ENCODE measurements at regions not wholly inside any gene's neighbourhood (a gene's known extent, or its start where the extent isn't known, plus 50 kb on each side); places are given as distances from the start of the nearest gene placed in this dataset.

- Histone ChIP-seq H3K9me1 (ENCODE audit: control insufficient read depth, insufficient read depth, low read length) (no peaks in the 10 kb centered on the region), H3K4me1 (replicated peaks in 1 of 2; ENCODE audit: control insufficient read depth in 2 of 2, insufficient read depth in 2 of 2, low read length in 2 of 2) (no peaks in the 10 kb centered on the region), H3K27ac (ENCODE audit: extremely low read depth, low read depth, low read length) (no peak overlapping the region), H3K9me3 (replicated peaks; ENCODE audit: control insufficient read depth, insufficient read depth, low read depth, low read length) (no peaks in the 10 kb centered on the region), H3K4me2 (ENCODE audit: insufficient read depth, low read length) (no peak overlapping the region), H3K4me3 (no peak overlapping the region), H3K36me3 (ENCODE audit: control insufficient read depth, insufficient read depth, low read length) (no peaks in the 10 kb centered on the region), H4K20me1 (replicated peaks; ENCODE audit: control insufficient read depth, insufficient read depth, low read length) (no peaks in the 10 kb centered on the region), H3K9ac (ENCODE audit: insufficient read depth in 1 of 2, low read depth in 2 of 2, low read length in 2 of 2) (no peak overlapping the region), H3K79me2 (ENCODE audit: control insufficient read depth, insufficient read depth, low read length) (no peaks in the 10 kb centered on the region), H3K27me3 (ENCODE audit: control insufficient read depth in 2 of 2, insufficient read depth in 2 of 2, low read length in 2 of 2) (no peaks in the 10 kb centered on the region; a peak in 2 of 5 replicates), H2AFZ (ENCODE audit: low read depth, low read length) (no peak overlapping the region)
- intact Hi-C loops (cut with micrococcal nuclease) = no loop called here
- DNase-seq (ENCODE audit: extremely low read depth in 1 of 4, low spot score in 3 of 4) = no peak
- CTCF ChIA-PET (ENCODE audit: low intra/inter-chr PET ratio) = no interaction called here
- TF ChIP-seq ATF1 (CRISPR knock-in tag; IDR thresholded peaks at IDR 0.05) (no peak), ATF1 (tag; IDR thresholded peaks at IDR 0.05) (no peak), MAFG (tag; conservative IDR thresholded peaks at IDR 0.05) (no peak), YBX1 (IDR thresholded peaks at IDR 0.05) (no peak), ZNF384 (IDR thresholded peaks at IDR 0.05; ENCODE audit: low read depth, low read length) (no peak), ARID2 (IDR thresholded peaks at IDR 0.05) (no peak), RBFOX2 (IDR thresholded peaks at IDR 0.05; ENCODE audit: low read depth, low read length) (no peak), FOXK1 (CRISPR knock-in tag; IDR thresholded peaks at IDR 0.05; ENCODE audit: borderline replicate concordance) (no peak), NUFIP1 (IDR thresholded peaks at IDR 0.05; ENCODE audit: partially characterized antibody) (no peak), RNF2 (IDR thresholded peaks at IDR 0.05) (no peak), NFXL1 (CRISPR knock-in tag; IDR thresholded peaks at IDR 0.05) (no peak), COPS2 (conservative IDR thresholded peaks at IDR 0.05) (no peak), ZNF311 (CRISPR knock-in tag; IDR thresholded peaks at IDR 0.05) (no peak), NONO (IDR thresholded peaks at IDR 0.05; ENCODE audit: low read depth in 2 of 2, low read length in 1 of 2) (no peak), MIER1 (IDR thresholded peaks at IDR 0.05; ENCODE audit: low read depth) (no peak), ID3 (CRISPR knock-in tag; IDR thresholded peaks at IDR 0.05) (no peak), ID3 (tag; IDR thresholded peaks at IDR 0.05) (no peak)
- no peak for ATAC-seq
- POLR2A ChIA-PET = interaction anchor here (1.1 kb wide), 1 partner anchor 795 kb away, joined by 3 read pairs; no protein-coding TSS in a partner anchor
- no peak for FAIRE-seq
- 2% methylated on average over 3 of the region's 3 CpGs for WGBS (ENCODE audit: insufficient coverage, low coverage, missing lambda C conversion rate)
- no TSS peak for BruUV-seq (replicated peaks)
- in situ Hi-C loops (cut with MboI) = no loop called here
Measured at GRCh38 chr2:7726989-7727388, 809.8 kb downstream of the RNF144A start.

Data from K562 (cell line).